ENCODE measurements at regions not wholly inside any gene's neighbourhood (a gene's known extent, or its start where the extent isn't known, plus 50 kb on each side); places are given as distances from the start of the nearest gene placed in this dataset.

GRCh38 chr9:79809316-79809876 is 237.6 kb downstream of the TLE4 start:
- no peak overlapping the region for H2BK120ac ChIP-seq (ENCODE audit: low read depth, low read length, poor library complexity, severe bottlenecking)
- peaks cover 2% of the 10 kb centered on the region; the same call in 1 of the 2 replicates for H3K4me1 ChIP-seq (ENCODE audit: insufficient read depth, low read length)
- H4K5ac ChIP-seq (ENCODE audit: insufficient read length, low read depth, low read length), result no peak overlapping the region
- no peak overlapping the region for H2BK12ac ChIP-seq (ENCODE audit: insufficient read length, low read depth, low read length)
- DNase-seq, result no peak
- TF ChIP-seq CTCF (conservative IDR thresholded peaks at IDR 0.05), result no peak
- no peak overlapping the region for H3K4ac ChIP-seq (ENCODE audit: low read depth, low read length)
- no peaks in the 10 kb centered on the region for H3K79me1 ChIP-seq (ENCODE audit: insufficient read depth, low read depth, low read length, poor library complexity, severe bottlenecking)
- H3K23me2 ChIP-seq (ENCODE audit: insufficient read length, low read depth, low read length, poor library complexity, severe bottlenecking), result no peaks in the 10 kb centered on the region
- no peak overlapping the region for H3T11ph ChIP-seq (ENCODE audit: low read length)
- no peak overlapping the region for H3K14ac ChIP-seq (ENCODE audit: insufficient read depth, low read length)
- H3K36me3 Mint-ChIP-seq (ENCODE audit: insufficient read depth in 1 of 3, low read depth in 3 of 3), result no peaks in the 10 kb centered on the region
- no peak overlapping the region for H4K8ac ChIP-seq (replicated peaks; ENCODE audit: insufficient read length, low read depth, low read length)
- no peak overlapping the region for H2AFZ ChIP-seq (ENCODE audit: low read length)
- no peak overlapping the region for H2BK15ac ChIP-seq (ENCODE audit: low read depth, low read length)
- no peak overlapping the region for H4K91ac ChIP-seq (ENCODE audit: insufficient read length, low read depth, low read length)
- no peak overlapping the region for H2BK5ac ChIP-seq (ENCODE audit: insufficient read length, low read length)
- no peak overlapping the region for H3K56ac ChIP-seq (ENCODE audit: insufficient read length, low read depth, low read length)
- H3K9ac ChIP-seq (ENCODE audit: extremely low read depth, insufficient read length, low read length), result no peak overlapping the region
- no peak overlapping the region for H2BK20ac ChIP-seq (ENCODE audit: low read depth, low read length, poor library complexity, severe bottlenecking)
- peaks cover 2% of the 10 kb centered on the region; the same call in 1 of the 2 replicates for H3K27me3 Mint-ChIP-seq (ENCODE audit: low read depth)
- no peaks in the 10 kb centered on the region for H3K79me2 ChIP-seq (ENCODE audit: insufficient read depth, low read length)
- no peak overlapping the region for H2AK5ac ChIP-seq (ENCODE audit: insufficient read length, low read length)
- no peak overlapping the region for H3K18ac ChIP-seq (ENCODE audit: insufficient read length, low read depth, low read length)
- no peak overlapping the region for H3K27ac Mint-ChIP-seq
- H3K4me3 Mint-ChIP-seq, result no peak overlapping the region
- H3K23ac ChIP-seq (ENCODE audit: insufficient read length, low read depth, low read length), result no peak overlapping the region
- H3K4me2 ChIP-seq (ENCODE audit: insufficient read depth, insufficient read length, low read length), result no peak overlapping the region
- no peaks in the 10 kb centered on the region for H3K9me3 Mint-ChIP-seq
- no peaks in the 10 kb centered on the region for H3K27me3 ChIP-seq (ENCODE audit: insufficient read depth, low read length)
- no peaks in the 10 kb centered on the region for H3K9me3 ChIP-seq (ENCODE audit: control insufficient read depth, low read depth, low read length)
- H3K4me1 Mint-ChIP-seq, result peaks cover 6 to 12% of the 10 kb centered on the region in 2 experiments
- WGBS (ENCODE audit: extremely low coverage, insufficient read length, low lambda C conversion rate), result no CpG with 5 or more reads among the region's 2 CpGs
- H3K27ac ChIP-seq (ENCODE audit: insufficient read length, low read depth, low read length), result no peak overlapping the region
- no peaks in the 10 kb centered on the region for H4K20me1 ChIP-seq (ENCODE audit: control insufficient read depth, insufficient read depth, insufficient read length)

All from H9 (cell line).